ENCODE measurements at regions not wholly inside any gene's neighbourhood (a gene's known extent, or its start where the extent isn't known, plus 50 kb on each side); places are given as distances from the start of the nearest gene placed in this dataset.

- TF ChIP-seq, protein P1, sequence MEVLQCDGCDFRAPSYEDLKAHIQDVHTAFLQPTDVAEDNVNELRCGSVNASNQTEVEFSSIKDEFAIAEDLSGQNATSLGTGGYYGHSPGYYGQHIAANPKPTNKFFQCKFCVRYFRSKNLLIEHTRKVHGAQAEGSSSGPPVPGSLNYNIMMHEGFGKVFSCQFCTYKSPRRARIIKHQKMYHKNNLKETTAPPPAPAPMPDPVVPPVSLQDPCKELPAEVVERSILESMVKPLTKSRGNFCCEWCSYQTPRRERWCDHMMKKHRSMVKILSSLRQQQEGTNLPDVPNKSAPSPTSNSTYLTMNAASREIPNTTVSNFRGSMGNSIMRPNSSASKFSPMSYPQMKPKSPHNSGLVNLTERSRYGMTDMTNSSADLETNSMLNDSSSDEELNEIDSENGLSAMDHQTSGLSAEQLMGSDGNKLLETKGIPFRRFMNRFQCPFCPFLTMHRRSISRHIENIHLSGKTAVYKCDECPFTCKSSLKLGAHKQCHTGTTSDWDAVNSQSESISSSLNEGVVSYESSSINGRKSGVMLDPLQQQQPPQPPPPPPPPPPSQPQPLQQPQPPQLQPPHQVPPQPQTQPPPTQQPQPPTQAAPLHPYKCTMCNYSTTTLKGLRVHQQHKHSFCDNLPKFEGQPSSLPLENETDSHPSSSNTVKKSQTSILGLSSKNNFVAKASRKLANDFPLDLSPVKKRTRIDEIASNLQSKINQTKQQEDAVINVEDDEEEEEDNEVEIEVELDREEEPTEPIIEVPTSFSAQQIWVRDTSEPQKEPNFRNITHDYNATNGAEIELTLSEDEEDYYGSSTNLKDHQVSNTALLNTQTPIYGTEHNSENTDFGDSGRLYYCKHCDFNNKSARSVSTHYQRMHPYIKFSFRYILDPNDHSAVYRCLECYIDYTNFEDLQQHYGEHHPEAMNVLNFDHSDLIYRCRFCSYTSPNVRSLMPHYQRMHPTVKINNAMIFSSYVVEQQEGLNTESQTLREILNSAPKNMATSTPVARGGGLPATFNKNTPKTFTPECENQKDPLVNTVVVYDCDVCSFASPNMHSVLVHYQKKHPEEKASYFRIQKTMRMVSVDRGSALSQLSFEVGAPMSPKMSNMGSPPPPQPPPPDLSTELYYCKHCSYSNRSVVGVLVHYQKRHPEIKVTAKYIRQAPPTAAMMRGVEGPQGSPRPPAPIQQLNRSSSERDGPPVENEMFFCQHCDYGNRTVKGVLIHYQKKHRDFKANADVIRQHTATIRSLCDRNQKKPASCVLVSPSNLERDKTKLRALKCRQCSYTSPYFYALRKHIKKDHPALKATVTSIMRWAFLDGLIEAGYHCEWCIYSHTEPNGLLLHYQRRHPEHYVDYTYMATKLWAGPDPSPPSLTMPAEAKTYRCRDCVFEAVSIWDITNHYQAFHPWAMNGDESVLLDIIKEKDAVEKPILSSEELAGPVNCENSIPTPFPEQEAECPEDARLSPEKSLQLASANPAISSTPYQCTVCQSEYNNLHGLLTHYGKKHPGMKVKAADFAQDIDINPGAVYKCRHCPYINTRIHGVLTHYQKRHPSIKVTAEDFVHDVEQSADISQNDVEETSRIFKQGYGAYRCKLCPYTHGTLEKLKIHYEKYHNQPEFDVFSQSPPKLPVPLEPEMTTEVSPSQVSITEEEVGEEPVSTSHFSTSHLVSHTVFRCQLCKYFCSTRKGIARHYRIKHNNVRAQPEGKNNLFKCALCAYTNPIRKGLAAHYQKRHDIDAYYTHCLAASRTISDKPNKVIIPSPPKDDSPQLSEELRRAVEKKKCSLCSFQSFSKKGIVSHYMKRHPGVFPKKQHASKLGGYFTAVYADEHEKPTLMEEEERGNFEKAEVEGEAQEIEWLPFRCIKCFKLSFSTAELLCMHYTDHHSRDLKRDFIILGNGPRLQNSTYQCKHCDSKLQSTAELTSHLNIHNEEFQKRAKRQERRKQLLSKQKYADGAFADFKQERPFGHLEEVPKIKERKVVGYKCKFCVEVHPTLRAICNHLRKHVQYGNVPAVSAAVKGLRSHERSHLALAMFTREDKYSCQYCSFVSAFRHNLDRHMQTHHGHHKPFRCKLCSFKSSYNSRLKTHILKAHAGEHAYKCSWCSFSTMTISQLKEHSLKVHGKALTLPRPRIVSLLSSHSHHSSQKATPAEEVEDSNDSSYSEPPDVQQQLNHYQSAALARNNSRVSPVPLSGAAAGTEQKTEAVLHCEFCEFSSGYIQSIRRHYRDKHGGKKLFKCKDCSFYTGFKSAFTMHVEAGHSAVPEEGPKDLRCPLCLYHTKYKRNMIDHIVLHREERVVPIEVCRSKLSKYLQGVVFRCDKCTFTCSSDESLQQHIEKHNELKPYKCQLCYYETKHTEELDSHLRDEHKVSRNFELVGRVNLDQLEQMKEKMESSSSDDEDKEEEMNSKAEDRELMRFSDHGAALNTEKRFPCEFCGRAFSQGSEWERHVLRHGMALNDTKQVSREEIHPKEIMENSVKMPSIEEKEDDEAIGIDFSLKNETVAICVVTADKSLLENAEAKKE (CRISPR knock-in tag; IDR thresholded peaks at IDR 0.05) = no peak
- TF ChIP-seq ZNF114 (CRISPR knock-in tag; IDR thresholded peaks at IDR 0.05) = no peak
- TF ChIP-seq, protein P2, sequence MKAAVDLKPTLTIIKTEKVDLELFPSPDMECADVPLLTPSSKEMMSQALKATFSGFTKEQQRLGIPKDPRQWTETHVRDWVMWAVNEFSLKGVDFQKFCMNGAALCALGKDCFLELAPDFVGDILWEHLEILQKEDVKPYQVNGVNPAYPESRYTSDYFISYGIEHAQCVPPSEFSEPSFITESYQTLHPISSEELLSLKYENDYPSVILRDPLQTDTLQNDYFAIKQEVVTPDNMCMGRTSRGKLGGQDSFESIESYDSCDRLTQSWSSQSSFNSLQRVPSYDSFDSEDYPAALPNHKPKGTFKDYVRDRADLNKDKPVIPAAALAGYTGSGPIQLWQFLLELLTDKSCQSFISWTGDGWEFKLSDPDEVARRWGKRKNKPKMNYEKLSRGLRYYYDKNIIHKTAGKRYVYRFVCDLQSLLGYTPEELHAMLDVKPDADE (IDR thresholded peaks at IDR 0.05) = no peak
Observed at GRCh38 chr21:27156666-27157065, 189.8 kb upstream of the ADAMTS5 start (continued).

DNA sequence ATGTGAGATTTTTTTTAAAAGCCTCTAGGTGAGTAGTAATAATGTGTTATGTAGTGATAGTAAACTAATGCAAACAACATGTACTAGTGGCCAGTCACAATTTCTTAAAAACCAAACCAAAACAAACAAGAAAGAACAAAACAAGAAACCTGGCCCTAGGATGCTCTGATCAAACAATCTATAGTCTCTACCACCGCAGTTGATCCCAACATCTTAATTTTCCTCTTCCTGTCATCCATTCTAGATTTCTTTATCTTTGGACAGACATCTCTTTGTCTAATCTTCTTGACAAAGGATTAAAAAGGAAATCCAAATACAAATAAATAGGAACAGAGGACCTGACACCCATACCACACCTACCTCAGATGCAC, 188.2 kb upstream of the ADAMTS5 start:
- Histone ChIP-seq H3K9me2 (ENCODE audit: insufficient read depth) (peaks cover 5% of the 10 kb centered on the region; the same call in 1 of the 2 replicates), H3K79me2 (replicated peaks; ENCODE audit: insufficient read depth) (no peaks in the 10 kb centered on the region), H2AFZ (no peak overlapping the region), H3K4me1 (ENCODE audit: insufficient read depth) (no peaks in the 10 kb centered on the region), H3F3A (replicated peaks; ENCODE audit: low read depth) (no peaks in the 10 kb centered on the region), H3K4me2 (no peak overlapping the region), H3K27me3 (ENCODE audit: insufficient read depth) (no peaks in the 10 kb centered on the region), H3K36me3 (ENCODE audit: insufficient read depth) (no peaks in the 10 kb centered on the region), H3K4me3 (no peak overlapping the region), H4K20me1 (replicated peaks; ENCODE audit: insufficient read depth) (no peaks in the 10 kb centered on the region), H3K27ac (ENCODE audit: low read depth) (no peak overlapping the region)
- no peak for ATAC-seq
- TF ChIP-seq JUNB (IDR thresholded peaks at IDR 0.05; ENCODE audit: unreplicated experiment) = no peak
- TF ChIP-seq, protein P1 (CRISPR knock-in tag; IDR thresholded peaks at IDR 0.05) = no peak
- TF ChIP-seq NANOG (IDR thresholded peaks at IDR 0.05; ENCODE audit: borderline replicate concordance) = no peak
- DNase-seq (ENCODE audit: low spot score) = no peak
- Mint-ChIP-seq H3K4me3 (no peak overlapping the region), H3K27me3 (ENCODE audit: insufficient read depth, low read depth, poor library complexity) (no peaks in the 10 kb centered on the region), H3K27ac (no peak overlapping the region), H3K36me3 (ENCODE audit: low read depth) (no peaks in the 10 kb centered on the region), H3K9me3 (no peaks in the 10 kb centered on the region), H3K4me1 (no peaks in the 10 kb centered on the region)

Data from GM23338 (cell line).